Left ventricle myocardium inferior (tissue), 1 donor: ENCODE measurements at regions not wholly inside any gene's neighbourhood (a gene's known extent, or its start where the extent isn't known, plus 50 kb on each side); places are given as distances from the start of the nearest gene placed in this dataset.

ENCODE experiments used
- DNase-seq: peaks from one replicate; pipeline ENCODE4 v3.0.0-alpha.2; 2020
- H3K27ac ChIP-seq: fragments of 200-600 bp; replicated peaks from 2 replicates; pipeline ENCODE4 v1.8.0; 2021
- H3K27me3 ChIP-seq: fragments of 200-600 bp; 2 replicates; pipeline ENCODE4 v1.8.0; 2021; ENCODE audit warnings: low read depth
- H3K36me3 ChIP-seq: fragments of 200-600 bp; 2 replicates; pipeline ENCODE4 v1.8.0; 2021
- H3K4me1 ChIP-seq: fragments of 200-600 bp; 2 replicates; pipeline ENCODE4 v1.8.0; 2021
- H3K4me3 ChIP-seq: fragments of 200-600 bp; 2 replicates; pipeline ENCODE4 v1.8.0; 2021; ENCODE audit warnings: mild to moderate bottlenecking, moderate library complexity
- H3K9me3 ChIP-seq: fragments of 200-600 bp; replicated peaks from 2 replicates; pipeline ENCODE4 v1.8.0; 2021
- CTCF ChIP-seq: fragments of 200-600 bp; IDR thresholded peaks from 2 replicates; pipeline ENCODE4 v1.8.0; 2021; ENCODE audit warnings: antibody characterized with exemption, mild to moderate bottlenecking, borderline replicate concordance
- intact Hi-C: fragments of 100-400 bp; cut with micrococcal nuclease; formaldehyde crosslinking; loops from one replicate; pipeline ENCODE4 v1.11.0; 2022
- donor health status: DM: no; HTN: yes; CAD: no; lungs with severe emphysema.

- H3K36me3 ChIP-seq = no peaks in the 10 kb centered on the region
- no peak overlapping the region for H3K4me3 ChIP-seq
- no peak overlapping the region for H3K27ac ChIP-seq
- intact Hi-C loops = no loop called here
- no peak for DNase-seq
- H3K9me3 ChIP-seq = no peaks in the 10 kb centered on the region
- no peaks in the 10 kb centered on the region for H3K4me1 ChIP-seq
- H3K27me3 ChIP-seq = no peaks in the 10 kb centered on the region
- TF ChIP-seq CTCF = no peak
Observed at GRCh38 chr5:41574391-41574790, 64.0 kb upstream of the PLCXD3 start.
